Activated CD4-positive, alpha-beta T cell treated with anti-CD3 and anti-CD28 coated beads, Interleukin-2, Interleukin-6, amounts not matched to agents 100 ng/mL and 50 ng/mL, durations not matched to agents 16 hours and 8 hours (primary cell): ENCODE measurements at regions not wholly inside any gene's neighbourhood (a gene's known extent, or its start where the extent isn't known, plus 50 kb on each side); places are given as distances from the start of the nearest gene placed in this dataset.
A peak's percentile ranks its signal among the peaks of the same experiment; 100 is the strongest.
"Not testable (repeated sequence)": the region's sequence is repeated elsewhere in the genome, so short reads cannot be mapped to it uniquely, and the experiment has no call there.

ENCODE experiments used
- DNase-seq: peaks from one replicate; pipeline ENCODE4 v3.0.0-alpha.2; 2020

DNA sequence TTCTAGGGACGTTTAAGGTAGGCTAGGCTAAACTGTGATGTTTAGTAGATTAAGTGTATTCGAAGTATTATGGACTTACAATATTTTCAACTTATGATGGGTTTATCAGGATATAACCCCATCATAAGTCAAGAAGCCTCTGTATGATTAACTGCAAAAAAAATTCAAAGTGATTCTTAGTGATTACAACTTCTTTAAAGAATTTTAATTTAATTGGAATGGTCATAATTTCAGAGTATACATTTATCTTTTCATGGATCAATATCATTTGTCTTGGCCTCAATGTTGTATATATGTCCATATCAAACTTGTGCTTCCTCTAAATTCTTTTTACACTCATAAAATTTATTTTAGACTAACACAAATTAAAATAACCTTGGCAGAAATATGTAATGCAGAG, 183.3 kb upstream of the LRP1B start:
- no peak for DNase-seq

DNA sequence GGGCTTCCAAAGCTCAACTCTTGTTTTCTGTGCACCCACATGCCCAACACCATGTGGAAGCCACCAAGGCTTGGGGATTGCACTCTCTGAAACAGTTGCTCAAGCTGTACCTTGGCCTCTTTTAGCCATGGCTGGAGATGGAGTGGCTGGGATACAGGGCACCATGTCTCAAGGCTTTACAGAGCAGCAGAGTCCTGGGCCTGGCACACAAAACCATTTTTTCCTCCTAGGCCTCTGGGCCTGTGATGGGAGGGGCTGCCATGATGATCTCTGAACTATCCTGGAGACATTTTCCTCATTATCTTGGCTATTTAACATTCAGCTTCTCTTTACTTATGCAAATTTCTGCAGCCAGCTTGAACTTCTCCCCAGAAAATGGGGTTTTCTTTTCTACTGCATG, 179.7 kb upstream of the LRP1B start:
- no peak for DNase-seq

DNA sequence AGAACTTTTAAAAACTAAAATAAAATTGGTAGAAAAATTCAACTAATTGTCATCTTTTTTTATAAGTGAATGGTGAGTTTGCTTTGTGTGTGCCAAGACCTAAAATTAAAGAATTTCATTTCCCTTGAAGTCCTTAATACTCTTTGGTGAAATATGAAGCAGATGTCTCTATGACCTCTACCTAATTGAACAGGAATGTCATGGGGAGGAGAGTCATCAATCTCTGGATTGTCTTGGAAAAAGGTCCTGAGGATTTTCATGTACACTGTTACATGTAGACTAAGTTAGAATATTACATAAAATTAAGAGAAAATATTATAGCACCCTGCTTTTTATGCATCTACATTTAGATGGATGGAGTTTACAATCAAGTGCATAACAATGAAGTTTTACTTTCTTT, 177.9 kb upstream of the LRP1B start:
- DNase-seq = no peak

DNA sequence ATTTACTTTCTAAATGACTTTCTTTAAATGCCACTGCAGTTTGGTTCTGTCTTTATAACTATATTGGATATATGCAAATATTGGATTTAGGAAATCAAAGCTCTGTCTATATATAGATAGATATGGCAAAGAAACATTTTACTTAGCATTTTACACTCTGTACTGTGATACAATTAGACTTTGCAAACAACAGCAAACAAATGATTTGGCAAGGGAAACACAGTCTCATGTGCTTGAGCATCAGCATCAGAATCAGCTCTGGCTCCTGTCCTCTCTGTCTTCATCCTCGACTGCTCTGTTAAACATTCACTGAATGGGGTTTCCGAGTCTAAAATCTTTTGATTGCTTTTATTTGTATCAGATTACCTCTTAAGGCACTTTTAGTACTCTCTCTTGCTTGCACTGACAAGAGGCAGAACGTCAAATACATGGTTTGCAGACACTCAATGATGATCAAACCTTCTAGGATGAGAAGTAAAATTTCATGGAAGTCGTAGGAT, 176.8 kb upstream of the LRP1B start:
- no peak for DNase-seq

DNA sequence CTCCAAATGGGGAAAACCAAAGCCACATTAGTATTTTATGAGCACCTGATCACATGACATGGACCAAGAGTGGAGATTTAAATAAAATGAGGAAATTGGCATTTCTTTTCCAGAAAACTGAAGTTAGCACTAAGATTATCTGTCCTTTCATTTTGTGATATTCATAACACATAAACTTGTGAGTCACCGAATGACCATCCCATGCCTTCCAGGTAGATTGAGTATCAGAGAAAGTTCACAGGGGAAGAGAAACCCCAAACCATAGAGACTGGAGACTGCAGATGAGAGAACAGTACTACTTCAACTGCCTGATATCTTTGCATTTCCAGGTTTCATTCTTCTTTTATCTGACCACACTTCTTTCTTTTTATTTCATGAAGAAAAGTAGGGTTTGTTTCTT, 176.3 kb upstream of the LRP1B start:
- no peak for DNase-seq

GRCh38 chr2:142306131-142306530, 175.3 kb upstream of the LRP1B start:
- no peak for DNase-seq

DNA sequence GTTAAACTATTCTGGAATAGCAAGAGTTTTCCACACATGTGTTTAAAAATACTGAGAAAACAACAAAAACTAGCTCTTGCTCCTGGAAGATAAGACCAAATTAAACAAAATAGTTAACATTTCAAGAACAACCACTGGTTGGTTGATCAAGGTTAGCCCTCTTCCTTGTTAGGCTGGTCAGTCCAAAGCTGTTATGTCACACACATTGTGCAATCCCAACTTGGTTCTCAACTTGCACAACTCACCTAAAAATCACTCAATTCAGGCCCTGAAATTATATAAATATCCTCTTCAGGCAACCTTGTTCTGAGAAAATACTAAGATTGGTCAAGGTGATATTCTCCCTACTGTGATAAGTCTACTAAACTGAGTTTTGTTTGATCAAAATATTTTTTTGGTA, 169.7 kb upstream of the LRP1B start:
- no peak for DNase-seq

DNA sequence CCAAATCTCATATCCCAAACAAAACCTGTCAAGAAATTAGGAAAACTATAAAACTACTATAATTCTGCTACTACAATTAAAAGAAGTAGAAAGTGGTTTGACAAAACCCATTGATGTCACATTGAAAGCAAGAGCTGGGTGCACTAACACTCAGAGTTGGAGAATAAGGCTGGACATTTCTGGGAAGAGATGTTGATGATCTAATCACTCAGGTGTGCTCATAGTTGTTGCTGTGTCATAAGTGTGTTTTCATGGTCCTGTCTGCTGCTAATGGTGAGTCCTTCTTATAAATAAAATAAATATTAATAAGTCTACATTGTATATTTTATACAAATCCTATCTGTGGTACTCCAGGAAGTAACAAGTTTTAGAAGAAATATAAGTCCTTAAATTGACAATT, 168.2 kb upstream of the LRP1B start:
- DNase-seq = no peak

- DNase-seq = no peak
These were observed 163.4 kb upstream of the LRP1B start for GRCh38 chr2:142294225-142294624.

DNA sequence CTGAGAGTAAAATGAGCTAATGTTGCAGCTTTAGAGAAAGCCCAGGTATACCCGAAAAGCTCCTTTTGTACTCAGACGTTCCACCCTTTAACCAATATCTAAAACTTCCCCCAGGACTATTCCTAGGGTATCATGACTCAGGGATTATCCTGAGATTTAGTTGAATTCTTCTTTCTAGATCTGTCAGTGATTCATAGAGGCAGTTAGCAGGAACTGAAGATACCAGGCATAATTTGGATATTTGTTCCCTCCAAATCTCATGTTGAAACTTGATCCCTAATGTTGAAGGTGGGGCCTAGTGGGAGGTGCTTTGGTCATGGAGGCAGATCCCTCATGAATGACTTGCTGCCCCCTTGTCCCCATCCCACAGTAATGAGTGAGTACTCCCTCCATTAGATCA, 161.2 kb upstream of the LRP1B start:
- no peak for DNase-seq

- no peak for DNase-seq
These were observed 160.1 kb upstream of the LRP1B start for GRCh38 chr2:142290931-142291330.

GRCh38 chr2:142286618-142287017, 155.8 kb upstream of the LRP1B start:
- peak; percentile 0 for DNase-seq

DNA sequence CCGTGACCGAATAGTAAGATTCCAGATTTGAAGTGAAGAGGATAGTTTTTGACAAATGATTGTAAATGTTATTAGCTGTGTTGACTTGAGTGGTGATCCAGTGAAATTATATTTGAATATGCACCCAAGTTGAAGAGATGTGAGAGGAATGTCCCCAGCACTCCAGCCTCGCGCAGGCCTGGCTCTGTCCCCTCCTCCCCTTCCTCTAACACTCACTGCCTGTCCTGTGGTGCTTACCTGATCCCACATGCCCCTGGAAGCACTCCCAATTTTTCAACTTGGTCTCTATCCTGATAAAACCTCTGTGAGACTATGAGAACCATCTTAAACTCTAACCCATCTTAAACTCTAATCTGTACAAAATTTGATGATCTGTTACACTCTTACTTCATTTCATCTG, 154.7 kb upstream of the LRP1B start:
- DNase-seq = no peak

DNA sequence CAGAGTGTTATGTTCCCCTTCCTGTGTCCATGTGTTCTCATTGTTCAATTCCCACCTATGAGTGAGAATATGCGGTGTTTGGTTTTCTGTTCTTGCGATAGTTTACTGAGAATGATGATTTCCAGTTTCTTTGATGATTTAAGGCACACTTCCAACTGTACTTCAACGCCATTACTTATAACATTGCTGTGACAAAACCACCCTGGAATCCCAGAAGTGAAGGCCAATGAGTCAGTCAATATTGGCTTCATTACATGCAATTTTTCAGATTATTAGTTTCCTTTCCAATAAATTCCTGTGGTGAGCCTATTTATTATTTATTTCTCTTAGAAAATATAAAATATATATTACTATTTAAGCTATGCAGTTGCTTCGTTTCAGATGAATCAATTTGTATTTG, 153.5 kb upstream of the LRP1B start:
- not testable (repeated sequence) for DNase-seq

DNA sequence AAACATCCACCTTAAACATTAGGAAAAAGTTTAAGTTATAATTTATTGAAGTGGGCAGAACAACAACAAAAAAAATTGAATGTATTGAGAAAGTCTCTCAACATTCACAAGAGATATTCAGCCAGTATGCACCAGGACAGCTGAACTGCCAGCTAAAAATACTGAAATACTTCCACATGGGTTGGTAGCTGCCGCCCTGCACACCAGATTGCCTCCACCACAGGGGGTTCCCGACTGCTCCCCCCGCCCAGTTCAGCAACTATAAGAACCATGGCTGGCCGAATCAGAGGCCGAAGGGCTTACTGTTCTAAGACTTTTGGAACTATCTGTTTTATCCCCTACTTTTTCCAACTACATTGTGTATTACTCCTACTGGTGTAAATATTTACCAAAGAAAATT, 150.0 kb upstream of the LRP1B start:
- DNase-seq = no peak

GRCh38 chr2:142270990-142271389, 140.2 kb upstream of the LRP1B start:
- no peak for DNase-seq

- no peak for DNase-seq
These were observed 139.5 kb upstream of the LRP1B start for GRCh38 chr2:142270291-142270690.

GRCh38 chr2:142259356-142259755, 128.5 kb upstream of the LRP1B start:
- DNase-seq = no peak

- DNase-seq = no peak
These were observed 123.2 kb upstream of the LRP1B start for GRCh38 chr2:142254031-142254430.

- no peak for DNase-seq
These were observed 110.2 kb upstream of the LRP1B start for GRCh38 chr2:142241016-142241415.

DNA sequence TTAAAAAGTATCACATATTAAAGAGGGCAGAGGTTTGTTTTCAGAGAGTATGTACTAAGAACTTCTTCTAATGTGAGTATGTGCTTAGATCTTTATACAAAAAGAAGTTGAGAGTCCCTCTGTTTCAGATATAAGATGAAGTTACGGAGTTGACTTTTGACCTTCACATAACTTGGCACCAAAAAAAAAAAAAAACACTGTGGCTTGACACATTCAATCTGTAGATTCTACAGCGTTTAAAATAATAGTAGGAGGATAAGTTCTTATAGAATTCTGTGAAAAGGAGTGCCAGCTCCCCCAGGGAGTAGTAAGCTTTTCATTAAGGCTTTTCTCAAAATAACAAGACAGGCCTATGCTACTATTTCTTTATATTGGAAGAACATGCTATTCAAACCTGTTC, 105.4 kb upstream of the LRP1B start:
- no peak for DNase-seq

DNA sequence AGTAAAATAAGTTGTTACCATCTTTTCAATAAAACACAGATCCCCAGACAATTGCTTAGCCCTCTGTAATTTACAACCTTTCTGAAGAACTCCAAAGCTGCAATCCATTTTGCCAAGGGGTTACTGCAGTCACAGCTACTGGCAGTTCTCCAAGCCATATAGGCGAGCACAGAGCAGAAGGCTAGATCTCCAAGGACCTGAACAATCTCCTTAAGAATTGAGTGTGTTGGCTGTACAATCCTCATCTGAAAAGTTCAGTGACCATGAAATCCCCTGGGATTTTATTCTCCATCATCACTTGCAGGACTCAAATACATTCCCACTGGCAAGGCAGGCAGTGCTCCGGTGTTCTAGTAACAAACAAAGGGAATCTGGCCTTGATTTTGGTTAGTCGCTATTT, 103.9 kb upstream of the LRP1B start:
- DNase-seq = no peak

DNA sequence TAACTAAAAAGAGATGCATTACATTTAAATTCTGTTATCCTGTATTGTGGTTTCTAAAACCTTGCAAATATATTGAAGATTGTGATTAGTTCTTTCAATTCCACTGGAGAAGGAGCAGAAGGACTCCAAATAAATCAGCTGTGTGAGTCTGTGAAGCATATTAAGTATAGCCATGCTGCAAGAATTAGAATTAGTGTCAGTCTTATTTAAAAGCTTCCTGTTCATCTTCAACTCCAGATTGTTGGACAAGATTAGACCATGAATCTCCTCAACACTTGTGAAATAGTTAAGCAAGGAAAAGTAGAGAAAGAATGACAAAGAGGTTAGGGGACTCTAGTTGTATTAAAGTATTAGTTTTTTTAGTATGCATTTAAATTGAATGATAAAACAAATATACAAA, 92.5 kb upstream of the LRP1B start:
- DNase-seq = no peak

DNA sequence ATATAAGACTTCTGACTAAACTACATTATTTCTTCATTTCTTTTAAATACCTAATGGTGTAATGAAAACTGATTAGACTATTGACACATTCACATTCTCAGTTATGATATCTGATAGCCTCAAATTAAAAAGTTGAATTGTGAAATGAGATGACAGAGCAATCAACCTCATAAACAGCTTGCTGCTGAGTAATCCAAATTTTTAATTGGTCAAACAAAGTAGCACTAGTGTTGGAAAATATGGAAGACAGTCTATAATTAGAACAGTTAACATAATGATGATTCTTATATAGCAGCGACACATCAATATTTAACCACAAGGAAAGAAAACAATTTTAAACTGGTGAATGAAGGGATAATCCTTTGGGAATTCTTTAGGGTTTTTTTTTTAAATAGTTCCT, 91.9 kb upstream of the LRP1B start:
- no peak for DNase-seq

GRCh38 chr2:142220901-142221300, 90.1 kb upstream of the LRP1B start:
- DNase-seq = no peak

- DNase-seq = no peak
These were observed 89.4 kb upstream of the LRP1B start for GRCh38 chr2:142220239-142220638.
